NCI-H526 (cell line): ENCODE measurements at regions not wholly inside any gene's neighbourhood (a gene's known extent, or its start where the extent isn't known, plus 50 kb on each side); places are given as distances from the start of the nearest gene placed in this dataset.
A peak's percentile ranks its signal among the peaks of the same experiment; 100 is the strongest.

Experiments
- DNase-seq, 2 experiments: peaks; one replicate each; lab custom pipeline; 2025; lab: John Stamatoyannopoulos, UW

DNA sequence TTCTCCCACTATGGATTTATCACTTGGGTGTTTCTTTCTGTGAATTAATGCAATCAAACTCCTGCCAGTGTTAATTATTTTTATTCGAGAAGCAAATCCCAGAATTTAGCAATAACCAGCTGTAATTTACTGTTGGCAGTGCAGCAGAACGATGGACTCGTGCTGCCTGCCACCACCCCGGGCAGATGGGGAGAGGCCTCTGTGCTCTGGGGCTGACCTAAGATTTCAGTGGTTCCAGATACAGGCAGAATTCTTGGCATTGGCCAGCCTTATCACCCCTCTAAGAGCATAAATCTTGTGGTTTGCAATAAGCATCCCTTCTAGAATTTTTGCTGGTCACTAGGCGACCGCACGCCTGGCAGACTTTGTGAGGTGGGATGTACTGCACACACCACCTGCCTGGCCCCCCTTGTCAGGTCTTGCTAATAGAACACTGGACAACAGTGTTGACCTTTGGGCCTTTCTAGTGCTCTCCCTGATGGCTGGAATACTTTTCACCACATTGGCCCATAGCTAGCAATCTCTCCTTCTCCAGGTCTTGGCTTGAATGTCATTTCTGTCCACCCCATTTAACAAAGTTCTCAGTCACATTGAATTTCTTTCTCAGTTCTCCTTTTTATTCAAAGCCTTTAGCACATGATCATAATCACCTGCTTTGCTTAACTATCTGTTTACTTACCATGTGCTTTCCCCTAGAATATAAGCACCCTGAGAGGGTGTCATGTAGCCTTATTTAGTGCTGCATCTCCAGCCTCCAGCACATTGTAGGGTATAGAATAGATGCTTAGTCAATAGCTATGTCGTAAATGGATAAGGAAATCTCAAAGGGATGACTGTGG lies 122.1 kb upstream of the DYNLRB2 start:
- DNase-seq = no peak

DNA sequence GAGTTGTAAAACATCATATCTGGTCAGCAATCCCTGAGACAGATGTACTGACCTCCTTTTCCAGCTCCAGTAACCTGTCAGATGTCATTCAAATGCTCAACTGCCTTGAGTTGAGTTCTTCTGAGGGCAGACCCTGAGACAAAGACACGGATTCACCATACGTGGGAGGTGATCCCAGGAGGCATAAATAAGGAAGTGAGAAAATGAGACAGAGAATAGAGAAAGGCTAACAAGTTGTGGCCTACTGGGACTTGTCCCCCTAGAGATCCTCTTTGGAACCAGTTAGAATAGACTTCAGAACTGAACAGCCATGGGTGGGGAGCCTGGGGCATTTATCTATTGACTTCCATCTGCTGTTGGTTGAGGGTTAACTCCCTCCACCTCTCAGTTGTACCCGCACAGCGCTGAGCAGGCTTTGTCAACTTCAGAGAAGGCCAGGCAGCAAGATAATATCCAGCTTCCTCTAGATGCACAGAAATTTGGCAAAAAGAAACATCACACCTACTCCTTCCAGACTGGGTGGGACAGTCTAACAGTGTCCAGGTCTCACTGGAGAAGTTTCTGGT lies 123.0 kb upstream of the DYNLRB2 start:
- DNase-seq = no peak

- no peak for DNase-seq
Observed at GRCh38 chr16:80408014-80408413, 132.8 kb upstream of the DYNLRB2 start.

- DNase-seq = peak; percentile 21 to 25
Observed at GRCh38 chr16:80407265-80407987, 133.4 kb upstream of the DYNLRB2 start.

- DNase-seq = no peak
Observed at GRCh38 chr16:80404847-80405246, 135.9 kb upstream of the DYNLRB2 start.

GRCh38 chr16:80403894-80404293 lies 136.9 kb upstream of the DYNLRB2 start:
- no peak for DNase-seq

GRCh38 chr16:80390871-80391489 lies 149.8 kb upstream of the DYNLRB2 start:
- no peak for DNase-seq

DNA sequence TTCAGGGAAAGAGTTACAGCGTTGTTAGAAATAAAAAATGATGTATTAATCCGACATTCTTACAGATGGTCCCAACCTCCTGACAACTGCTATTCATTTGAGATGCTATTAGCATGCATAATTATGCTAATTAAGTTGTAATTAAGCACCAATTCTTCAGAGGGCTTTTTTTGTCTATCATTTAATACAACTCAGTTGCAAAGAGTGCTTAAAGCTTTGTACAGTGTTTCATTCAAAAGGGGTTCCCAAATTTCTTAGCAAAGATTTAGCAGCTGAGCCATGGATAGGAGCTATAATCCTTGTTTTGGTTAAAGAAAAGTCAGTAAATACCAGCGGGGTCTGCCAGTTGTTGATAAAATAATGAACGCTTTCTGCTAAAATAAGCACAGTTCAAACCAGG lies 150.7 kb upstream of the DYNLRB2 start:
- no peak for DNase-seq

- DNase-seq = no peak
Observed at GRCh38 chr16:80389338-80389737, 151.5 kb upstream of the DYNLRB2 start.

DNA sequence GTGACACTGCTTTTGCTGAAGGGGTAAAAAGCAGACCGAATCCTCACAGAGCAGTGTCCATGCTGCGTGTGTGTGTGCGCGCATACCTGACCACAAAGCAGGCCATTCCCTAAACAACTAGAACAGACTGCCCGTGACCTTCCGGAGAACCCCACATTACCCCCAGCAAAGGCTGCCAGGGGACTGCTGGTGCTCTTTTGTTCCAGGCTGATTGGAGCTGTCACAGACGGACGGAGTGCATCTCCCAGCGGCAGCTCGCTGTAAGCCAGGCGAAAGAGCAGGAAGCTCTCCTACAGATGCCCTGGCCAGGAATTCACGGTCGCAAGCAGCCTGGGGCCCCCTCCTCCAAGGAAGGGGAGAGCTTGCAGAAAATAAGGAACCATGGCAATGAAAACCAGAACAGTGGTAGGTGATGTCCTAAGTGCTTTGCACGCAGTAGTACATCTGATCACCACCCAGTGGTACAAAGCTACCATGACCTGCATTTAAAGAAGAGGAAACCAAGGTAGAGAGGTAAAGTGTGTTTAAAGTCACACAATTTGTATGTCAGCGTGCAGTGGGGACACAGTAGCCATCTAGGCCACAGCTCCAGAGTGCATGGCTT lies 153.4 kb upstream of the DYNLRB2 start:
- DNase-seq = no peak

DNA sequence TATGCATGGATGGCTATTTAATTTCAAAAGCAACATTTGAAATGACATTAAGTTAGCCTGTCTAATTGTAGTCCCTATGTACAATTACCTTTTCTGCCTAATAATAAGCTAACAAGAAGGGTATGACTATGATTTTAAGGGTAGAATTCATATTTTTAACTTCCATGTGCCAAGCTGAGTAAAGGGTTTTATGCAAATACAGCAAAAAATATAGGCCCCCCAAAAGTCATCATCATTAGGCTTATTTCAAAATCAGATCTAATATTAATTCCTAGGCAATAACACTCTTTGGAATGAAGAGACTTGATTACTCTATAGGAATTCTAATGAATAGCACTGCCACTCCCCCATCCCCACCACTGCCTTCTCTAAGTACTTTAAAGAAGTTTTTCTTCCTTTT lies 155.9 kb upstream of the DYNLRB2 start:
- DNase-seq = no peak

GRCh38 chr16:80380514-80380913 lies 160.3 kb upstream of the DYNLRB2 start:
- no peak for DNase-seq

- DNase-seq = no peak
Observed at GRCh38 chr16:80377096-80377956, 163.5 kb upstream of the DYNLRB2 start.

- DNase-seq = no peak
Observed at GRCh38 chr16:80375973-80376372, 164.8 kb upstream of the DYNLRB2 start.

GRCh38 chr16:80375513-80375912 lies 165.3 kb upstream of the DYNLRB2 start:
- DNase-seq = no peak

DNA sequence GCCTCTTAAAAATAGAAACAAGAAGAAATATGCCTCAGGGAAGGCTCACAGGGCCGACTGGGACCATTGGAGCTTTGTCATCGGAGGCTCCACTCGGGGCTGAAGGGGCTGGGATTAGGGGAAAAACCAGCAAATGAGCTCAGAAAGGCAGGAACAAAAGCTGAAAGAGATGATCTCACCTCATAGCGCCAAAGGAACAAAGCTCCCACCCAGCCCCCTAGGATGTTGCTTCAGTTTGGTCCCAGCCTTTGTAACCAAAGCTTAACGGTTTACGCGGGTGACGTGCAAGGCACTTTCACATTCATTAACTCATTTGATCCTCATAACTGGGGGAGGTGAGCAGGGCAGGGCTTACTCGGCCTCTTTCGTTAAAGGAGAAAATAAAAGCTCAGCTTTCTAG lies 168.5 kb upstream of the DYNLRB2 start:
- DNase-seq = no peak

GRCh38 chr16:80369138-80369958 lies 171.4 kb upstream of the DYNLRB2 start:
- DNase-seq = peak; percentile 21 to 51

- no peak for DNase-seq
Observed at GRCh38 chr16:80367037-80367658, 173.6 kb upstream of the DYNLRB2 start.

DNA sequence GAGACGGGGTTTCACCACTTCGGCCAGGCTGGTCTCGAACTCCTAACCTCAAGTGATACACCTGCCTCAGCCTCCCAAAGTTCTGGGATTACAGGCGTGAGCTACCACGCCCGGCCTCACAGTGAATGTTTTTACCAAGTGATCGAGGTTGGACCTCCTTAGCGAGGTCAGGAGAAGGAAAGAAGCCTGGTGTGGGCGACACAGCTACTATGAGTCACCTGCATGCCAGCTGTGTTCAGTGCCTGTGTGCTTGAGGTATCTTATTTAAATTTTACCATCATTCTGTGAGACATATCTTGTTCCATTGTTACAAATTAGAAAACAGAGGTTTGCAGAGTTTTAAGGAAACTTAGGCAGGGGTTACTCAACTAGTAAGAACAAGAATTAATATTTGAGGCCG lies 174.8 kb upstream of the DYNLRB2 start:
- DNase-seq = no peak

- no peak for DNase-seq
Observed at GRCh38 chr16:80362816-80363215, 178.0 kb upstream of the DYNLRB2 start.
